ENCODE measurements at regions not wholly inside any gene's neighbourhood (a gene's known extent, or its start where the extent isn't known, plus 50 kb on each side); places are given as distances from the start of the nearest gene placed in this dataset.

- peaks cover 9% of the 10 kb centered on the region for H3K9me3 Mint-ChIP-seq
- ChIA-PET CTCF (no interaction called here), POLR2A (no interaction called here)
- TF ChIP-seq CTCF (IDR thresholded peaks at IDR 0.05) = no peak
- no peak overlapping the region for H3K4me3 Mint-ChIP-seq
- H3K27me3 Mint-ChIP-seq = peaks cover 1% of the 10 kb centered on the region
- ATAC-seq (no peak), DNase-seq (no peak)
- H3K4me1 Mint-ChIP-seq (ENCODE audit: low read depth) = no peaks in the 10 kb centered on the region
- intact Hi-C loops (cut with micrococcal nuclease) = no loop called here
- no peak overlapping the region for H3K27ac Mint-ChIP-seq
- no peaks in the 10 kb centered on the region for H3K36me3 Mint-ChIP-seq (ENCODE audit: low read depth)
Observed at GRCh38 chr7:4319280-4319679, 362.8 kb upstream of the FOXK1 start.

GRCh38 chr7:4325732-4326131 is 356.4 kb upstream of the FOXK1 start:
- POLR2A ChIA-PET = no interaction called here
- Mint-ChIP-seq H3K4me3 (no peak overlapping the region), H3K27ac (no peak overlapping the region), H3K36me3 (ENCODE audit: low read depth) (no peaks in the 10 kb centered on the region), H3K27me3 (no peaks in the 10 kb centered on the region), H3K4me1 (ENCODE audit: low read depth) (no peaks in the 10 kb centered on the region), H3K9me3 (peaks cover 3% of the 10 kb centered on the region)
- CTCF ChIA-PET = no interaction called here
- intact Hi-C loops (cut with micrococcal nuclease) = no loop called here
- no peak for TF ChIP-seq CTCF (IDR thresholded peaks at IDR 0.05)
- ATAC-seq = no peak
- DNase-seq = no peak

- POLR2A ChIA-PET = no interaction called here
Observed at GRCh38 chr7:4331711-4332110, 350.4 kb upstream of the FOXK1 start.

GRCh38 chr7:4338556-4338955 is 343.5 kb upstream of the FOXK1 start:
- ATAC-seq = no peak
- Mint-ChIP-seq H3K36me3 (ENCODE audit: low read depth) (no peaks in the 10 kb centered on the region), H3K4me1 (ENCODE audit: low read depth) (no peaks in the 10 kb centered on the region), H3K27me3 (peaks cover 4% of the 10 kb centered on the region), H3K27ac (no peak overlapping the region), H3K9me3 (peaks cover 1% of the 10 kb centered on the region), H3K4me3 (no peak overlapping the region)
- intact Hi-C loops (cut with micrococcal nuclease) = no loop called here
- ChIA-PET CTCF (no interaction called here), POLR2A (no interaction called here)
- no peak for DNase-seq
- no peak for TF ChIP-seq CTCF (IDR thresholded peaks at IDR 0.05)

More at GRCh38 chr7:4331711-4332110, 350.4 kb upstream of the FOXK1 start:
- Mint-ChIP-seq H3K36me3 (ENCODE audit: low read depth) (no peaks in the 10 kb centered on the region), H3K27me3 (no peaks in the 10 kb centered on the region), H3K9me3 (no peaks in the 10 kb centered on the region), H3K27ac (no peak overlapping the region), H3K4me1 (ENCODE audit: low read depth) (no peaks in the 10 kb centered on the region), H3K4me3 (no peak overlapping the region)
- CTCF ChIA-PET = no interaction called here
- intact Hi-C loops (cut with micrococcal nuclease) = no loop called here
- no peak for DNase-seq
- no peak for TF ChIP-seq CTCF (IDR thresholded peaks at IDR 0.05)
- no peak for ATAC-seq

GRCh38 chr7:4343272-4344247 is 338.5 kb upstream of the FOXK1 start:
- Mint-ChIP-seq H3K9me3 (peaks cover 6% of the 10 kb centered on the region), H3K4me3 (no peak overlapping the region), H3K27ac (no peak overlapping the region), H3K36me3 (ENCODE audit: low read depth) (no peaks in the 10 kb centered on the region), H3K4me1 (ENCODE audit: low read depth) (no peaks in the 10 kb centered on the region), H3K27me3 (peaks cover 4% of the 10 kb centered on the region)
- ATAC-seq = no peak
- no peak for DNase-seq
- intact Hi-C loops (cut with micrococcal nuclease) = no loop called here
- CTCF ChIA-PET = no interaction called here
- no peak for TF ChIP-seq CTCF (IDR thresholded peaks at IDR 0.05)
- POLR2A ChIA-PET = no interaction called here
